Fibroblast of lung (primary cell): ENCODE measurements at regions not wholly inside any gene's neighbourhood (a gene's known extent, or its start where the extent isn't known, plus 50 kb on each side); places are given as distances from the start of the nearest gene placed in this dataset.

Experiments used
- EZH2 ChIP-seq: IDR thresholded peaks from 2 replicates; pipeline ENCODE4 v1.5.1; 2012; ENCODE audit warnings: low read length, control low read depth, mild to moderate bottlenecking; ENCODE audit errors: missing control alignments
- TF ChIP-seq, protein P1 (sequence below), 2 donors: IDR thresholded peaks in 1 of 2; conservative IDR thresholded peaks in 1 of 2; 1 replicate in 1 of 2; 2 replicates in 1 of 2; pipeline ENCODE4 v1.5.1; 2011 to 2012; ENCODE audit warnings: low read length in 2 of 2, control low read depth in 1 of 2, inconsistent platforms in 1 of 2, low read depth in 1 of 2, mild to moderate bottlenecking in 1 of 2

DNA sequence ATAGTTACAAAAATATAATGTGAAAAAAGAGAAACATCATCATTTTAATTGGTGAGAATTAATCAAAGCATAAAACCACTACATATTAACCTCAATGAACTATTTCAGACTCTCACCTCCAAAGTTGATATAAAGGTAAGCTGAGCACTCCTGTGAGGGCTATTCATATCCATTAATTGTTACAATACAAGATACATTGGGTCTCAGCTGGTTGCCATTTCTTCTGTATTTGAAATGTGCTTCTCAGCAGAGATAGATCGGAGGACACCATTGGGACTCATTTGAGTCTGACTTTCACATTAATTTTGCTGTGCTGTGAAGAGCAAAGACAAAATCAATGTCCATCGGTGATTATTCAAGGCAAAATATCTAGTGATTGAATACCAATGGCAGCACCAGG is 459.5 kb upstream of the GOT2 start:
- no peak for TF ChIP-seq EZH2
- TF ChIP-seq, protein P1, sequence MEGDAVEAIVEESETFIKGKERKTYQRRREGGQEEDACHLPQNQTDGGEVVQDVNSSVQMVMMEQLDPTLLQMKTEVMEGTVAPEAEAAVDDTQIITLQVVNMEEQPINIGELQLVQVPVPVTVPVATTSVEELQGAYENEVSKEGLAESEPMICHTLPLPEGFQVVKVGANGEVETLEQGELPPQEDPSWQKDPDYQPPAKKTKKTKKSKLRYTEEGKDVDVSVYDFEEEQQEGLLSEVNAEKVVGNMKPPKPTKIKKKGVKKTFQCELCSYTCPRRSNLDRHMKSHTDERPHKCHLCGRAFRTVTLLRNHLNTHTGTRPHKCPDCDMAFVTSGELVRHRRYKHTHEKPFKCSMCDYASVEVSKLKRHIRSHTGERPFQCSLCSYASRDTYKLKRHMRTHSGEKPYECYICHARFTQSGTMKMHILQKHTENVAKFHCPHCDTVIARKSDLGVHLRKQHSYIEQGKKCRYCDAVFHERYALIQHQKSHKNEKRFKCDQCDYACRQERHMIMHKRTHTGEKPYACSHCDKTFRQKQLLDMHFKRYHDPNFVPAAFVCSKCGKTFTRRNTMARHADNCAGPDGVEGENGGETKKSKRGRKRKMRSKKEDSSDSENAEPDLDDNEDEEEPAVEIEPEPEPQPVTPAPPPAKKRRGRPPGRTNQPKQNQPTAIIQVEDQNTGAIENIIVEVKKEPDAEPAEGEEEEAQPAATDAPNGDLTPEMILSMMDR (conservative IDR thresholded peaks at IDR 0.05 in 1 of 2, IDR thresholded peaks at IDR 0.05 in 1 of 2; ENCODE audit: low read depth in 1 of 2, low read length in 2 of 2), result no peak
